GM12891 (cell line): ENCODE measurements at regions not wholly inside any gene's neighbourhood (a gene's known extent, or its start where the extent isn't known, plus 50 kb on each side); places are given as distances from the start of the nearest gene placed in this dataset.

Source experiments
- PAX5 ChIP-seq: IDR thresholded peaks from 2 replicates; pipeline ENCODE4 v1.6.1; 2011; ENCODE audit warnings: low read length, moderate library complexity, mild to moderate bottlenecking; ENCODE audit not compliant: insufficient read depth, severe bottlenecking
- POLR2A ChIP-seq: IDR thresholded peaks from 2 replicates; pipeline ENCODE4 v1.6.1; 2011; ENCODE audit warnings: low read depth, low read length, control low read depth
- POLR2AphosphoS5 ChIP-seq: IDR thresholded peaks from 2 replicates; pipeline ENCODE4 v1.6.1; 2011; ENCODE audit warnings: low read depth, low read length, control low read depth
- POU2F2 ChIP-seq: IDR thresholded peaks from 2 replicates; pipeline ENCODE4 v1.6.1; 2011; ENCODE audit warnings: low read depth, mild to moderate bottlenecking, control low read depth, low read length, moderate library complexity
- SPI1 ChIP-seq: IDR thresholded peaks from 2 replicates; pipeline ENCODE4 v1.6.1; 2011; ENCODE audit warnings: low read depth, low read length, control low read depth
- TAF1 ChIP-seq: IDR thresholded peaks from 2 replicates; pipeline ENCODE4 v1.6.1; 2011; ENCODE audit warnings: low read depth, low read length, control low read depth

- TF ChIP-seq TAF1 = no peak
- TF ChIP-seq POLR2A = no peak
- no peak for TF ChIP-seq POLR2AphosphoS5
- TF ChIP-seq PAX5 = no peak
- no peak for TF ChIP-seq SPI1
- TF ChIP-seq POU2F2 = no peak
Observed at GRCh38 chr4:165767671-165768070, 105.4 kb upstream of the TLL1 start.
